CD4-positive, alpha-beta T cell treated with Interleukin-4 for 4 hours (primary cell): ENCODE measurements at regions not wholly inside any gene's neighbourhood (a gene's known extent, or its start where the extent isn't known, plus 50 kb on each side); places are given as distances from the start of the nearest gene placed in this dataset.
"Not testable (repeated sequence)": the region's sequence is repeated elsewhere in the genome, so short reads cannot be mapped to it uniquely, and the experiment has no call there.

Experiments
- DNase-seq: peaks from one replicate; pipeline ENCODE4 v3.0.0-alpha.2; 2020

DNA sequence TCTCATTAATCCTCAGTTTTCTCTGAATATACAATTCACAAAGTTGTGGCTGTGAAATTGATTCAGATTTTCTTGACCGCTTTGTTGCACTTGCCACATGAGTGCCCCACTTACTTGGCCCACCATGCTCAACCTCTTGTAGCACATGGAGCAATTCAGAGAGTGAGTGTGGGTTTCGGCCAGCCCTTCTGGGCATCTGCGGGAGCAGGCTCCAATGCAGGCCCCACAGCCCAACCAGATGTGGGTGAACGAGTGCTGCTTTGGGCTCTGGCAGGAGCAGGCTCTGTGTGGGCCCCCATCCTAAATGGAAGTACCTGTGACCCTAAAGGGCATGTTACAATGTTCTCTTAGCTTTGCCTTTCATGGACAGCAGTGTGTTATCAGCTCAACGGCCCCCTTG is 2338.6 kb downstream of the LRRC4C start:
- DNase-seq: no peak

DNA sequence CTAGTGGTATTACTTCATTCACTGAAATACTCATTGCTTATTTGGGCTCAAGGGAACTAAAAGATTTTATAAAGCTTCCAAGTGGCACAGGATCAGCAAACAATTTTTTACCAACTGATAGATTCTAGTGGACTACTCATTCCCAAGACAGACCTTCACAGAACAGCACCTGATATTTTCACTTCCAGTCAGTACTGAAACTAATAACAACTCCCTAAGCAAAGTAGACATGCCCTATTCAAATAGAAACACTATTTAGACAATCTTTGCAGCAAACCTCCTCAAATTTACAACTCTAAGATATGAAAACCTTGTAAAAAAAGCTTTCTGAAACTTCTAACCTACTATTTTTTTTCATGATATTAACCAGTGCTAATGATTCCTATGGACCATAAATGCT is 2345.8 kb downstream of the LRRC4C start:
- DNase-seq: no peak

DNA sequence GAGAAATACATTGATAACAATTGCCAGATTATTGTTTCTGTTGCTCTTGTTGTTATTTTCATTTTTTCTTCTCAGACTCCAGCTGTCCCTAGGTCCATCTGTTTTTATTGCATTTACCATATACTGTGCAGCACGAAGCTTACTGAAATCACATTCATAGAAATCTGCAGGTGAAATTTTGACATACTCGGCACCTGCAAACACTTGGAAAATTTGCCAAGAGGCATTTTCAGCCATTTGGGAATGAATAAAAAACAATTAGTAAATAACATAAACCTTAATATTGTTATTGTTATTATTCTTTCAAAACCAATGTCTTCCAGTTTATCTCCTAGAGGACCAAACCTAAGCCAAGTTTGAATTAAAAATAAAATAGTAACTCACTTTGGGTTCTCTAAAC is 2357.2 kb downstream of the LRRC4C start:
- no peak for DNase-seq

DNA sequence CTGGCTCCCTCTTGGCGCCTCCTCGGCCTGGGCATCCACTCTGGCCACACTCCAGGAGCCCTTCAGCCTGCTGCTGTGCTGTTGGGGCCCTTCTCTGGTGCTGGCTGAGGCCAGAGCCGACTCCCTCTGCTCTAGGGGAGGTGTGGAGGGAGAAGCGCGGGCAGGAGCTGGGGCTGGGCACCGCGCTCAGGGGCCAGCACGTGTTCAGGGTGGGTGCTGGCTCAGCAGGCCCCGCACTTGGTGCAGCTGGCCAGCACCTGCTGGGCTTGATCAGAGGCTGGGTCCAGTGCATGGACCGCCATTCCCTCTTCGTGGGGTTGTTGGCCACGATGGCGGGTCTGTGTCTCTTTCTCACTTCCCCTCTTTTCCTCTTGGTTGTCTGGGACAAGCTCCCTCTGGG is 2381.0 kb downstream of the LRRC4C start:
- no peak for DNase-seq

DNA sequence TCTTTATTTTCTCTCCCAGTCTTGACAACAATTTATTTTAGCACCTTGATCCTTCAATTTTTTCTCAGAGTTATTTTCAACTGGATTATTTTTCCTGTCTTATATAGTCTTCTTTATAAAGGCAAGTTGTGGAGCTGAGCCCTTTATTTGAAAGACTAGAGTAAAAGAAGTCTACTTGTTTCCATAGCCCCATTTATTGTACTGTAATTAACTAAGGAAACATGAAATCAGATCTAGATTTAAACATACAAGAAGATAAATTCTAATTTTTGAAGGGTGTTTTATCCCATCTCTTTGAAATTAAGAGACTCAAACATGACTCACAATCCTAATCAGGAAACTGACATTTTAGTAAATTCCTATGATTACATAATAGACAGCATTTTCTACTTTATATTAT is 2421.8 kb downstream of the LRRC4C start:
- DNase-seq: no peak

DNA sequence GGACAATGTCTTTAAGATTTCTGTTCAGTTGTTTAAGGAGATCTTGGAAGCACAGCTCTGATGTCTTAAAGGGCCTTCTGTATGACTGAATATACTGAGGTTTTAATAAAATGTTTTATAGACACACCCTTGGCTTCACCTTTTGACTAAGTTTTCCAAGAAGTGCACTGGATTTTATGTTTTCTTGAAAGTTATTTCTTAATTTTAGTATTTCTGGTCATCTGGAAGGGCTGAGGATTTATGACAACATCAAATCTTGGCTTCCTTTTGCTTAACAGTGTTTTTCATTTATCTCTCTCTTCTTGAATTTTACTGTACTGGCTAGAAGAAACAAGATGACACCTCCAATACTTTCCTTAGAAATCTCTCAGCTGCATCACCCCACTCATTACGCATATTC is 2423.4 kb downstream of the LRRC4C start:
- DNase-seq: no peak

DNA sequence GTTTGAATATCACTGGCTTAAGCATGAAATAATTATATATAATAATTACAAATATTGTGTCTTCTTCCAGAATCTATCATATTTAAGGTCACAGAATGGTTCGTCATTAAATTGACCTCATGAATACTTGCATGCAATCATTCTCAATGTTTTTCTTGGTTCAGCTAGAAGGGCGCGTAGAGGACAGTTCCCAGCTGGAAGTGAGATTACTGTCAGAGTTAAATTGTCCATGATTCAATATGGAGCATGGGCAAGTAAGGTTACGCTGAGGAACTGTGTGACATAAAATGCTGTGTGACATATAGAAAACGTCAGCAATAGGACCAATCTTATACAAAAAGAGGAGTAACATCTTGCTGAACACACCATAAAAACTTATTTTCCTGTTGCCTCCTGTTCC is 2423.5 kb upstream of the RAG2 start:
- no peak for DNase-seq

DNA sequence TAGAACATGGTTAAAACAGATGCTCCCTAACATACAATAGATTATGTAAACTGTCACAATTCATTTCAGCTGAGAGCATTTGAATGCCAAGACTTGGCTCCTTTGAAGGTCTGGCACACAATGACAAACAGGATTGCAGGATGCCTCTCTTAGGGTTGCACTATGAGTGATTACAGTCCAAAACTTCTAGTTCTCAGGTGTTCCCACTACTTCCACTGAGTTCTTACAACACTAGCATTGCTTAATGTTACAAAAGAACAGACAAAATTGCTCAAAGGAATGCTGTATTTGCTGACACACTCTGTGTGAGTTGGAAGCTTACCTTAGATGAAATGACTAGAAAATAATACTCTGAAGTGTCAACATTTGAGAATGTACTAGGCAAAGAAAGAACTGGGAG is 2413.8 kb upstream of the RAG2 start:
- no peak for DNase-seq

DNA sequence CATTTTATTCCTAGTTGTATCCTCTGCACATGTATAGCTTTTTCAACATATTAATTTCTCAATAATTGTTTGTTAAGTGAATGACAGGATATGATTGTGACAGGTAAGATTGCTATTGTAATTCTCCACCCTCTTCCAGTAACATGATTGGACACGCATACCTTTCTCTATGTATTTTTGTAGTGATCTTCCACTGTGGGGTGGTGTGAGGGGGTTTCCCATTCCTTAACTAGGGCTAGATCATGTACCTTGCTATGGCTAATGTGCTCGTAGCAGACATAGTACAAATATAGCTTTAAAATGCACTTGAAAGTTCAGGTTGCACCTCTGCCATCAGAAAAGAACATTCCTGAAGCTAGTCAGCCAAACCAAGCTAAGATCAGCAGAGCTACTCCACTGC is 2392.8 kb upstream of the RAG2 start:
- no peak for DNase-seq

DNA sequence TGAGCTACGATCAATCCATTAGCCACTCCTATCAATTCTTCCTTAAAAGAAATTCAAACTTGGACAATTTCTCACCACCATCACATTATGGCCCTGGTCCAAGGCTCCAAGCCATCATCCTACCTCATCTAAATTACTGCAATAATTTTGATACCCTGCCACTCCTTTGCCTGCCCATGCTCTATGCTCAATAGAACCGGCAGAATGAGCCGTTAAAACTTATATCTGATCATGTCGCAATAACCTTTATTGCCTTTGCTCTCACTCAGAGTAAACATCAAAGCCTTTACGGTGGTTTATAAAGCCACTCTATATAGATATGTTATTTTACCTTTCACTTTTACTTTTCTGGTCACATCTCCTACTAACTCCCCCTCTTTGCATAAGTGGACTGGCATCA is 2392.1 kb upstream of the RAG2 start:
- no peak for DNase-seq

DNA sequence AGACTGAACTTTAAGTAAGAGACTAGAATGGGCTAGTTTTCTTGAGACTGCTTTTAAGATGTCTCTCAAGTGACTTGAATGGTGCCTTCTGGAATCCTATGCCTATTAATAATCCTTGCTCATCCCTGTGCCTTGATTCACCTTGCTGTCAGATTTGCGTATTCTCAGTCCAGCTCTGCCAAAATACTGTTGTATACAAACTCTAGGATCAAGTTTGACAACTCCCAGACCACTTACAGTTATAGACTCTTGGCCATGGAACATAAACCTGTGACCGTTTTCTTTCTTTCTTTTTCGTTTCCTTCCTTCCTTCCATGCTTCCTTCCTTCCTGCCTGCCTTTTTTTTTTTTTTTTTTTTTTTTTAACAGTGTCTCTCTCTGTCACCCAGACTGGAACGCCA is 2390.9 kb upstream of the RAG2 start:
- DNase-seq: no peak

DNA sequence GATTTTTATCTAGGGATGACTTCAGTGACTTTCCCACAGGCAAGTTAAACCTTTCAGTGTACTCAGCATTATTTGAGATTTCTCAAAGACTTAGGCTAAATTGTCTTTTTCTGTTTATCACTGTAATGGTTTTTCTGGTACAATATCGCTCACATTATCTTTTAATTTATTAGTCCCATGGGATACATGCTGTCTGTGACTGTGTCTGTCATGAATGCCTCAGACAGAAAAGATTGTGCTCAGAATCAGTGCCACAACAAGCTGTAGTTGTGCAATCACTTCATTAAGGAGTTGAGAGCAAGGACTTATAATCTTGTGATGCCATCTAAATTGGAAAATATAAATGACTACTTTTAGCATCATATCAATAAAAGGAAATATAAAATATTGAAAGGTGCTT is 2374.2 kb upstream of the RAG2 start:
- DNase-seq: no peak

DNA sequence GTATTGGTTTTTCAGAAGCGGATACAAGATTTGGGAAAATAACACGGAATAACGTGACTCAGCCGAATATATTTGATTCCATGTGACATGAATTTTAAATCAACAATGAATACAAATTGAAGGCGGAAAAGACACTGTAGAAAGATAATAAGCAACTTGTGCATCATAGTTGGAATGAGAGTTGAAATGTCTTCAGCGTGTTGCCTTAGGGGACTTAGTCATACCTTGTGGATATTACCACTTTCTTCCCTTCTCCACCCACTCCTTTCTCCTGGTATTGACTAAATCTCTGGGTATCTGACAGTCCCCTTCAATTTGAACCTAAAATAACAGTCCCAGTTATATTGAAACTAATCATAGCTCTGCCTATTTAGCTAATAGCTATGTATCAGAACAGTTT is 2373.1 kb upstream of the RAG2 start:
- no peak for DNase-seq

DNA sequence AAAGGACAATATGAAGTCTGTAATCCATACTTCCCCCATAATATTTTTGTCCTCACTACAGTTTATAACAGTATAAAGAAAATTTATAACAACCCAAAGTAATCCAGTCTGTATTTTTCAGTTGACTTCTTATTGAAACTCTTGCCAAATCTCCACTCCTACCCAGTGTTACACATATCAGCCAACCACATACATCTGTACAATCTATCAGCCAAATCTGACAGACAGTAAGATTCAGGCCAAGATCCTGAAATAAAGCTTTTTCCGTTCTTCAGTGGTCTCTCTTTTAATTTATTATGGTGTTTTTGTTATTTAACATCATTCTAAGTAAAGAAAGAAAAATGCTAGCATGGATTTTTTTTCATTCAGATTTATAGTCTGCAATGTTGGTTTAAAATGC is 2370.9 kb upstream of the RAG2 start:
- DNase-seq: no peak

DNA sequence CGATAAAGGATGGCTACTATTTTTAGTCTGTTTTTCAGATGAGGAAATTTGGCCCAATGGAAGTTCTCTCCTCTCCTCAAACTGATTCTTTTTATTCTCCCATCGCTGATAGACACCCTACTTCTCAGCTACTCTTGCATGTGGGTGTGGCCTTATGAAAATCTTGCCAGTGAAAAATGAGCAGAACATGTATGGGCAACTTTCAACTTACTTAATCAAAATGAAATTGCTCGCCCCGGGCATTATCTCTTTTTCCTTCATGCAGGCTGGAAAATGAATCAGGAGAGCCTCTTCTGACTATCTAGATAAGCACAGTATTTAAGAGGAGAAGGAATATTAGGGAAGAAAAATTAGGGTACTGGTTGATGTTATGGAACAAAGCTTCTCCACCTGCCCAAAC is 2354.7 kb upstream of the RAG2 start:
- no peak for DNase-seq

DNA sequence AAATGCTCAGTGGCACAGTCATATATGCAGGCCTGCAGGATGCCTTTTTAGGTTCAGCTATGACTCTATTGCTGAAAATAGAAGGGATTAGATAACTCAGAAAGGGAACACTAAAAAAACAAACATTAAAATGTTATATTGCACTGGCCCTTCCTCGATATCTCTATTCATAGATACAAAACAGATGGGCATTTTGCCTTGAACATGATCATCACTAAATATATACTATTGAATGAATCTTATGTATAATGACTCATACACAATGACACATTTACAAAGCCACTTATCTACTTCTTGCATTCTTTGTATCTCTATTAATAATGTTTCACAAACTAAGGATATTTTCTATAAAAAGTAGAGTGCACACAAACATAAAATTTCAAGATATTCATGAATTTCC is 2352.8 kb upstream of the RAG2 start:
- no peak for DNase-seq

DNA sequence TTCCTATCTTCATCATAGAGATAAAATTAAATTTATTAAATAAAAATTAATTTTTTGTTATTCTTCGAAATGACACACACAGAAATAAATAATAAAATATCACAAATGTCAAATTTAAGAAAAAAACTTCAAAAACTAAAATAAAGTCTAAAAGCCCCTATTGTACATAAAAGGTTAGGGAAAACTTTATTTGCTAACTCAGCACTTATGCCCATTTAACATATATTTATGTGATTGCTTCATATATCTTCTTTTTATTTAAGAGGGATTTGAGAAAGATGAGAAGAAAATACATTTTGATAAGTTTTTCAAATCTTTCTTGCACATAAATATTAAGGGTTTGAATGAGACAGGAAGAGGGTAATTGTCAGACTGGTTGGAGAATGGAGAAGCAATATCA is 2350.4 kb upstream of the RAG2 start:
- no peak for DNase-seq

DNA sequence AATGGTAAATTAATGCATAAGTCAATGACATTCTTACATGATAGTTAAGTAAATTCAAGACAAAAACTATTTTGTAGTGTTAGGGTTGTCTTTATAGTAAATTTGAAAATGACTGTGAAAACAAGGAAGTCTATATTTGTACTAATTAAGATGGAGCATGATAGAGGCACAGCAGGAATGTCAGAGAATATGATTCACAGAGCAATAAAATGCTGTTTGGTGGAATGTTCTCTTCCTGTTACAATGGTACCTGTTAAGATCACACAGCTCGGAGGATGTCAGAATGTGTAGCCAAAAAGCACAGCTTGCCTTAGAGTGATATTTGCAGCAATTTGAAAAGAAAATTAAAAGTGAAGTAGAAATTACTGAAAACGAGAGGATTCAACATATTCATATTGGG is 2339.7 kb upstream of the RAG2 start:
- no peak for DNase-seq

DNA sequence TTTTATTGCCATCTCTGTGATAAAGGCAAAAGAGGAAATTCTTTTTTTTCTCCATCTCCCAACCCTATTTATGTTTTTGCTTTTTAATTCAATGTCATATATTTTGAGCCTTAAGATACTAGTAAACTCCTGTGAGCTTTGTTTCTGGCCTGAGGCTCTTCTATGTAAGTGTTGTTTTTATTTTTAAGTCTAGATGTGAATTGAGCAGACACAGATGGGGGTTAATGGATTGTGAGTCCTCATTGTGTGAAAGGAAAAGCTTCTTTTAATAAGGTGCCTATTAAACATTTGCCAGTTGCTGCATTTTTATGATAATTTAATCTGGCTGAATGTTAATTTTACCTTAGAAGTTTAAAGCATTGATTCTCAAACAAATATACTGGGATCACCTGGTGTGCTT is 2337.9 kb upstream of the RAG2 start:
- DNase-seq: no peak

DNA sequence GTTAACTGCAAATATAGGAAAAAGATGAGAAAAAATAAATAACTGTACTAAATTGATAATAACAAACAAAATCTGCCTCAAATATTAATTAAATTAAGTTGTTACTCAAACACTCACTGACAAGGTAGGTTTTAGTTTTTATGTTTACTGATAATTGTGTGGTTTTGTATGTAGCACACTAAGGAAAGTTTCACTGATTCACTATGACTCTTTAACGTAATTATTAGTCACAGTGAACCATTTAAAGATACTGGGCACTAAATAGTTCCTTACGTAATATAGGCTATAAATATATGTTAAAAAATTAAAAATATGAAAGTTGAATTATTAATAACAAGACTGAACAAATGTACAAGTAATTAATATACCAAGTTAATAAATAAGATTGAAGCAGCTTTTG is 2330.0 kb upstream of the RAG2 start:
- DNase-seq: no peak

DNA sequence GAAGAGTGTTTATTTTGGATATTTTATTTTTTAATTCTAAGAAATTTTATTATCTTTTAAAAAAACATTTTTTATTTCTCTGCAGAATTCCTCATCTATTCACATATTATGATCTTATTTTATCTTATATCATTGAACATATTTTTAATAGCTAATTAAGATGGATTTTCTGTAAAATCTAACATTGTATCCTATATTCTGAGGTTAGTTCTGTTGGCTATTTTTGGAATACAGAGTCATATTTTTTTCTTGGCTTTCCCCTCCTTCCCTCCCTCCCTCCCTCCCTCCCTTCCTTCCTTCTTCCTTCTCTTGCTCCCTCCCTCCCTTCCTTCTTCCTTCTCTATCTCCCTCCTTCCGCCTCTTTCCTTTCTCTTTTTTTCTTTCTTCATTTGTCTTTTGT is 2326.6 kb upstream of the RAG2 start:
- no peak for DNase-seq

DNA sequence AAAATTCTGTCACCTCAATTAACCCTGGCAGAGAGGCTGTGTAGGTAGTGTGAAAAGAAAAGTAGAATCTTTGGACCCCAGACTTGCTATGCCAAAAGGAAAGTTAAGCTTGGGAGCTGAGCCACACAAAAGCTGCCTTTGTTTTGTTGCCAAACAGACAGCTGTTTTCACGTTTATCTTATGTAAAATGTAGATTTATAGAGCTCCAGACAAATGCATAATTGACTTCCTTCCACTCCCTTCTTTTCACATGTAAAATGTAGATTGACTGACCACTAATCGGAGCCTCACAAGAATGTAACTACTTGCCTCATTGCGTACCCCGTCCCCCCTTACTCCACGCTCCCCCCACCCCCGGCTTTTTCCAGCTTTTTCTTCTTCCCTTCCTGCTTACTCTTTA is 2302.2 kb upstream of the RAG2 start:
- DNase-seq: no peak

DNA sequence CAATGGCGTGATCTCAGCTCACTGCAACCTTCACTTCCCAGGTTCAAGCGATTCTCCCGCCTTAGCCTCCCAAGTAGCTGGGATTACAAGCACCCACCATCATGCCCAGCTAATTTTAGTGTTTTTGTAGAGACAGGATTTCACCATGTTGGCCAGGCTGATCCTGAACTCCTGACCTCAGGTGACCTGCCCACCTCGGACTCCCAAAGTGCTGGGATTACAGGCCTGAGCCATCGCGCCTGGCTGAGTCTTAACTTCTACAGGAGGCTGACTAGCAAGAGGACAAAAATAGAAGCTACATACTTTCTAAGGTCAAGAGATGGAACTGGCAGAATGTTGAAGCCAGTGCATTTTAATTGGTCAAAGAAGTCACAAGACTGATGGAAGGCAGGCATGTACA is 2296.2 kb upstream of the RAG2 start:
- DNase-seq: not testable (repeated sequence)

DNA sequence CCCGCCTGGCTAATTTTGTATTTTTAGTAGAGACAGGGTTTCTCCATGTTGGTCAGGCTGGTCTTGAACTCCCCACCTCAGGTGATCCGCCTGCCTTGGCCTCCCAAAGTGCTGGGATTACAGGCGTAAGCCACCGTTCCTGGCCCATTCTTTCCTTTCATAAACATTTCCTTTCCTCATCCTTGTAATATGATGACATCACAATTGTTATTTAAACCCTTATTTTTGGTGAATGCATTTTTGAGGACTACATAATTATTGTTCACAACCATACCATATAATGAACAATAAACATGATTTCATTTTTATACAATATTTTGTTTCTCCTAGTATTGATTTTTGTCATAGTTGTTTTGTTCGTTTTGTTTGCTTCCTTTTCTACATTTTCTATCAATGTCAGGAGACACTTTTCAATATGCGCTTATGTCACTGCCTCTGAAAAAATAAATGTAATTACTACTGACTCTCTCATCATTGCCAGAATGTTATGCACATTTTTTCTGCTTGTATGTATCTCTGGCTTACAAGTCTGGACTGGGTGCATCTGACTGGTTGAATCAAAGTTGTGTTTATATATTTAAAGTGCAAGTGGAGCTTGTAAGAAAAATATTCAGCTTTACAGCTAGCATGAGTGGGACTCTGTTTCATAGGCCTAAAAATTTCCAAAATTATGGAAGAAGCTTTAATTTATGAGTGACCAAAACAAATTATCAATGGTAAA is 2286.3 kb upstream of the RAG2 start:
- DNase-seq: no peak

DNA sequence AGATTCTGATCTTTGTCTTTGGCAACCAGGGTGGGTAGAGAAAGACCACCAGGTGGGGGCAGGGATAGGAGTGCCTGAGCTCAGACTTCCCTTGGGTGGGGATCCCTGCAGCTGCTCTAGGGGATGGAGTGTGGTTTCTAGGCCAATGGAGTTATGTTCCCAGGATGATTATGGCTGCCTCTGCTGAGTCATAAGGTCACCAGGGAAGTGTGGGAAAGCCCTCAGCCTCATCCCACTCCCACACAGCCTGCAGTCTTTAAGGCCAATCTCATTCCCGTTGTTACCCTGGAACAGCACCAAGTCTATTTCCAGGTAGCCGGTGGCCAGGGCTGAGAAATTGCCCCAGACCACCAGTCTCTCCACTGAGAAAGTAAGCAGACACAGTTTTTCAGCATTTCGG is 2269.3 kb upstream of the RAG2 start:
- DNase-seq: no peak

DNA sequence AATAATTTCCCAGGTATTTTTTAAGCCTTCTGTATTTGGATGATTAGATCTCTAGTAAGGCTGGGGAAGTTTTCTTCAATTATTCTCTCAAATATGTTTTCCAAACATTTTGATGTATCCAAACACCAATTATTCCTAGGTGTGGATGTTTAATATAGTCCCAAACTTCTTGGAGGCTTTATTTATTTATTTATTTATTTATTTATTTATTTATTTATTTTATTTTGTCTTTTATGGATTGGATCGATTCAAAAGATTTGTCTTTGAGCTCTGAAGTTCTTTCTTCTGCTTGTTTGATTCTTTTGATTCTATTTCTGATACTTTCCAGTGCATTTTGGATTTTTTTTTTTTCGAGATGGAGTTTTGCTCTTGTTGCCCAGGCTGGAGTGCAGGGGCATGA is 2267.9 kb upstream of the RAG2 start:
- no peak for DNase-seq
